ENCODE measurements at regions not wholly inside any gene's neighbourhood (a gene's known extent, or its start where the extent isn't known, plus 50 kb on each side); places are given as distances from the start of the nearest gene placed in this dataset.
"Not testable (repeated sequence)": the region's sequence is repeated elsewhere in the genome, so short reads cannot be mapped to it uniquely, and the experiment has no call there.

DNA sequence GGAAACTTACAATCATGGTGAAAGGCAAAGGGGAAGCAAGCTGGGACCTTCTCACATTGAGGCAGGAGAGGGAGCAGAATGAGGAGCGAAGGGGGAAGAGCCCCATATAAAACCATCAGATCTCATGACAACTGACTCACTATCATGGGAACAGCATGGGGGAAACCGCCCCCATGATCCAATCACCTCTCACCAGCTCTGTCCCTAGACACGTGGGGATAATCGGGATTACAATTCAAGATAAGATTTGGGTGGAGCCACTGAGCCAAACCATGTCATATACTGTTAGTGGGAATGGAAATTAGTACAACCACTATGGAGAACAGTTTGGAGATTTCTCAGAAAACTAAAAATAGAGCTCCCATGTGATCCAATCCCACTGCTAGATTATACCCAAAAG lies 163.7 kb downstream of the MANEA start:
- Histone ChIP-seq H3K23ac (ENCODE audit: low read length in 2 of 2) (no peak overlapping the region), H3K18ac (ENCODE audit: low read depth in 1 of 2, low read length in 2 of 2) (no peak overlapping the region), H3K27me3 (ENCODE audit: control insufficient read depth in 1 of 2, insufficient read depth in 1 of 2, low read length in 2 of 2) (no peaks in the 10 kb centered on the region), H2BK12ac (ENCODE audit: low read length in 2 of 2) (no peak overlapping the region), H2BK5ac (ENCODE audit: low read depth, low read length, poor library complexity, severe bottlenecking) (no peak overlapping the region), H4K8ac (ENCODE audit: low read length) (no peak overlapping the region), H3K36me3 (ENCODE audit: control insufficient read depth in 1 of 2, insufficient read depth in 2 of 2, low read depth in 1 of 2, low read length in 2 of 2) (no peaks in the 10 kb centered on the region), H3K4ac (ENCODE audit: low read depth in 1 of 2, low read length in 2 of 2) (no peak overlapping the region), H3K4me2 (ENCODE audit: low read length, poor library complexity, severe bottlenecking) (no peak overlapping the region), H3K9ac (ENCODE audit: low read length) (no peak overlapping the region), H2BK120ac (ENCODE audit: low read depth, low read length) (no peak overlapping the region), H3K4me3 (ENCODE audit: insufficient read depth in 1 of 2, low read depth in 1 of 2, low read length in 2 of 2) (no peak overlapping the region), H3K27ac (ENCODE audit: low read length, poor library complexity, severe bottlenecking) (no peak overlapping the region), H2BK15ac (ENCODE audit: low read depth, poor library complexity, severe bottlenecking) (no peak overlapping the region), H3K14ac (ENCODE audit: low read length in 2 of 2) (no peak overlapping the region), H3K4me1 (ENCODE audit: control insufficient read depth, insufficient read depth, low read depth, low read length) (no peaks in the 10 kb centered on the region), H3K79me1 (replicated peaks; ENCODE audit: low read length, poor library complexity, severe bottlenecking) (no peaks in the 10 kb centered on the region), H2AK5ac (ENCODE audit: low read length, severe bottlenecking) (no peak overlapping the region), H3K9me3 (ENCODE audit: control insufficient read depth, low read length) (no peaks in the 10 kb centered on the region), H2AFZ (ENCODE audit: low read depth, low read length) (no peak overlapping the region), H4K91ac (ENCODE audit: low read length) (no peak overlapping the region)
- WGBS, result 70% methylated on average over 2 of the region's 4 CpGs
- DNase-seq, result no peak

DNA sequence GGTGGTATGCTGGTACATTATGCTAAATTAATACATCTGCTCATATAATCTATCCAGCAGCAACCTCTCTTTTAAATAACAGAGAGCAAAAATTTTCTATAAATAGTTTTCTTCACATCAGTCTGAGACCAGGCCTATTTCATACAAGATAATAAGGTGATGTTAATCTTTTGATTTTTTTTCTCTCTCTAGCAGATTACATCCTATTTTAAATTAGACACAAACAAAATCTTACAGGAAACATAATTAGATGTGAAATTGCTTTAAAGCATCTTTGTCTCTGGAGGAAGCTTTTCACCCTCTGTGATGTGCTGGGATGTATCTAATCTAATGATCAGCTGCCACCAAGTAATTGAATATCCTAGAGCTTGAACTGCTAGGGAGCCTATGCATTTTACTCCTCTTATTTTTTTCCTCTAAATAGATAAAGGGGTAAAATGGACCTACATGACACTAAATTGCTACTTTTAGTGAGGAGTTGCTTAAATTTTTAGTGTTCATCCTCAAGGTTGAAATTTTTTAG lies 165.5 kb downstream of the MANEA start:
- no peak for DNase-seq
- H3K4me3 ChIP-seq (ENCODE audit: insufficient read depth in 1 of 2, low read depth in 1 of 2, low read length in 2 of 2), result no peak overlapping the region

DNA sequence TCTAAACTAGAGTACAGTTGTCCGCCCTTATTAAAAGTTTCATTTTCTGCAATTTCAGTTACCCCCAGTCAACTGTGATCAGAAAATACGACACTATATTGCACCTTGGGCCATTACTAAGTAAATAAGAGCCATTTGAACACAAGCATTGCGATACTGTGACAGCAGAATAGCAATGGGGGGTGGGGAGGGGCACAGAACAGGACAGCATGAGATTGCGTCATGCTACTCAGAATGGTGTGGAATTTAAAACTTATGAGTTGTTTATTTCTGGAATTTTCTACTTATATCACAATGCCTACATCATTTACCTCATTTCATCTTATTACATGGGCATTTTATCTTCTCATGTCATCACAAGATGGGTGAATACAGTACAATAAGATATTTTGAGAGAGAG lies 166.3 kb downstream of the MANEA start:
- no peak overlapping the region for H2BK120ac ChIP-seq (ENCODE audit: low read depth, low read length)
- 56% methylated on average over 2 of the region's 4 CpGs for WGBS
- DNase-seq, result no peak

More for the DNA sequence above, 165.5 kb downstream of the MANEA start:
- Histone ChIP-seq H3K79me1 (replicated peaks; ENCODE audit: low read length, poor library complexity, severe bottlenecking) (no peaks in the 10 kb centered on the region), H3K27me3 (ENCODE audit: control insufficient read depth in 1 of 2, insufficient read depth in 1 of 2, low read length in 2 of 2) (no peaks in the 10 kb centered on the region), H3K27ac (ENCODE audit: low read length, poor library complexity, severe bottlenecking) (no peak overlapping the region), H3K18ac (ENCODE audit: low read depth in 1 of 2, low read length in 2 of 2) (no peak overlapping the region), H2BK12ac (ENCODE audit: low read length in 2 of 2) (no peak overlapping the region), H2BK15ac (ENCODE audit: low read depth, poor library complexity, severe bottlenecking) (no peak overlapping the region), H2BK5ac (ENCODE audit: low read depth, low read length, poor library complexity, severe bottlenecking) (no peak overlapping the region), H3K9ac (ENCODE audit: low read length) (no peak overlapping the region), H3K4me2 (ENCODE audit: low read length, poor library complexity, severe bottlenecking) (no peak overlapping the region), H2AK5ac (ENCODE audit: low read length, severe bottlenecking) (no peak overlapping the region), H4K8ac (ENCODE audit: low read length) (no peak overlapping the region), H3K9me3 (ENCODE audit: control insufficient read depth, low read length) (no peaks in the 10 kb centered on the region), H3K14ac (ENCODE audit: low read length in 2 of 2) (no peak overlapping the region), H3K36me3 (ENCODE audit: control insufficient read depth in 1 of 2, insufficient read depth in 2 of 2, low read depth in 1 of 2, low read length in 2 of 2) (no peaks in the 10 kb centered on the region), H3K4ac (ENCODE audit: low read depth in 1 of 2, low read length in 2 of 2) (no peak overlapping the region), H3K4me1 (ENCODE audit: control insufficient read depth, insufficient read depth, low read depth, low read length) (no peaks in the 10 kb centered on the region), H4K91ac (ENCODE audit: low read length) (no peak overlapping the region), H3K23ac (ENCODE audit: low read length in 2 of 2) (no peak overlapping the region), H2BK120ac (ENCODE audit: low read depth, low read length) (no peak overlapping the region), H2AFZ (ENCODE audit: low read depth, low read length) (no peak overlapping the region)

DNA sequence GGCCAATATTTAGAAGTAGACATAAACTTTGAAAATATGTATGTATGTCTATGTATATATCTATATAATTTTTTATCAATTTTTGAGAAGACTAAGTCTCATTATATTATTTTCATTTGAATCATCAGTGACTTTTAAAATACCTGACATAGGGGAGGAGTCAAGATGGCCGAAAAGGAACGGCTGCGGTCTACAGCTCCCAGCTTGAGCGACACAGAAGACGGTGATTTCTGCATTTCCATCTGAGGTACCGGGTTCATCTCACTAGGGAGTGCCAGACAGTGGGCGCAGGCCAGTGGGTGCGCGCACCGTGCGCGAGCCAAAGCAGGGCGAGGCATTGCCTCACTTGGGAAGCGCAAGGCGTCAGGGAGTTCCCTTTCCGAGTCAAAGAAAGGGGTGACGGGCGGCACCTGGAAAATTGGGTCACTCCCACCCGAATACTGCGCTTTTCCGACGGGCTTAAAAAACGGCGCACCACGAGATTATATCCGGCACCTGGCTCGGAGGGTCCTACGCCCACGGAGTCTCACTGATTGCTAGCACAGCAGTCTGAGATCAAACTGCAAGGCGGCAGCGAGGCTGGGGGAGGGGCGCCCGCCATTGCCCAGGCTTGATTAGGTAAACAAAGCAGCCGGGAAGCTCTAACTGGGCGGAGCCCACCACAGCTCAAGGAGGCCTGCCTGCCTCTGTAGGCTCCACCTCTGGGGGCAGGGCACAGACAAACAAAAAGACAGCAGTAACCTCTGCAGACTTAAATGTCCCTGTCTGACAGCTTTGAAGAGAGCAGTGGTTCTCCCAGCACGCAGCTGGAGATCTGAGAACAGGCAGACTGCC lies 181.1 kb downstream of the MANEA start:
- H3K4me3 ChIP-seq (ENCODE audit: insufficient read depth in 1 of 2, low read depth in 1 of 2, low read length in 2 of 2); H2AFZ ChIP-seq (ENCODE audit: low read depth, low read length); H3K18ac ChIP-seq (ENCODE audit: low read depth in 1 of 2, low read length in 2 of 2); H4K91ac ChIP-seq (ENCODE audit: low read length); H3K9ac ChIP-seq (ENCODE audit: low read length); H2BK120ac ChIP-seq (ENCODE audit: low read depth, low read length); H2BK15ac ChIP-seq (ENCODE audit: low read depth, poor library complexity, severe bottlenecking); H3K23ac ChIP-seq (ENCODE audit: low read length in 2 of 2); H3K27ac ChIP-seq (ENCODE audit: low read length, poor library complexity, severe bottlenecking); H2BK5ac ChIP-seq (ENCODE audit: low read depth, low read length, poor library complexity, severe bottlenecking); H3K14ac ChIP-seq (ENCODE audit: low read length in 2 of 2); H4K8ac ChIP-seq (ENCODE audit: low read length); H3K9me3 ChIP-seq (ENCODE audit: control insufficient read depth, low read length); H3K36me3 ChIP-seq (ENCODE audit: control insufficient read depth in 1 of 2, insufficient read depth in 2 of 2, low read depth in 1 of 2, low read length in 2 of 2); H3K79me1 ChIP-seq (replicated peaks; ENCODE audit: low read length, poor library complexity, severe bottlenecking); H2AK5ac ChIP-seq (ENCODE audit: low read length, severe bottlenecking); H2BK12ac ChIP-seq (ENCODE audit: low read length in 2 of 2); H3K4me2 ChIP-seq (ENCODE audit: low read length, poor library complexity, severe bottlenecking); H3K4ac ChIP-seq (ENCODE audit: low read depth in 1 of 2, low read length in 2 of 2); H3K4me1 ChIP-seq (ENCODE audit: control insufficient read depth, insufficient read depth, low read depth, low read length); DNase-seq; H3K27me3 ChIP-seq (ENCODE audit: control insufficient read depth in 1 of 2, insufficient read depth in 1 of 2, low read length in 2 of 2): not testable (repeated sequence)
- WGBS, result 92% methylated on average over 5 of the region's 36 CpGs

More for the DNA sequence above, 166.3 kb downstream of the MANEA start:
- Histone ChIP-seq H2AK5ac (ENCODE audit: low read length, severe bottlenecking) (no peak overlapping the region), H3K9me3 (ENCODE audit: control insufficient read depth, low read length) (no peaks in the 10 kb centered on the region), H3K27me3 (ENCODE audit: control insufficient read depth in 1 of 2, insufficient read depth in 1 of 2, low read length in 2 of 2) (no peaks in the 10 kb centered on the region), H3K23ac (ENCODE audit: low read length in 2 of 2) (no peak overlapping the region), H3K79me1 (replicated peaks; ENCODE audit: low read length, poor library complexity, severe bottlenecking) (no peaks in the 10 kb centered on the region), H2BK5ac (ENCODE audit: low read depth, low read length, poor library complexity, severe bottlenecking) (no peak overlapping the region), H3K4me2 (ENCODE audit: low read length, poor library complexity, severe bottlenecking) (no peak overlapping the region), H2AFZ (ENCODE audit: low read depth, low read length) (no peak overlapping the region), H3K27ac (ENCODE audit: low read length, poor library complexity, severe bottlenecking) (no peak overlapping the region), H4K91ac (ENCODE audit: low read length) (no peak overlapping the region), H3K9ac (ENCODE audit: low read length) (no peak overlapping the region), H3K18ac (ENCODE audit: low read depth in 1 of 2, low read length in 2 of 2) (no peak overlapping the region), H3K4ac (ENCODE audit: low read depth in 1 of 2, low read length in 2 of 2) (no peak overlapping the region), H2BK15ac (ENCODE audit: low read depth, poor library complexity, severe bottlenecking) (no peak overlapping the region), H4K8ac (ENCODE audit: low read length) (no peak overlapping the region), H3K4me3 (ENCODE audit: insufficient read depth in 1 of 2, low read depth in 1 of 2, low read length in 2 of 2) (no peak overlapping the region), H3K14ac (ENCODE audit: low read length in 2 of 2) (no peak overlapping the region), H3K36me3 (ENCODE audit: control insufficient read depth in 1 of 2, insufficient read depth in 2 of 2, low read depth in 1 of 2, low read length in 2 of 2) (no peaks in the 10 kb centered on the region), H3K4me1 (ENCODE audit: control insufficient read depth, insufficient read depth, low read depth, low read length) (no peaks in the 10 kb centered on the region), H2BK12ac (ENCODE audit: low read length in 2 of 2) (no peak overlapping the region)

All from mesenchymal stem cell (in vitro differentiated cells and primary cell).